ENCODE measurements at regions not wholly inside any gene's neighbourhood (a gene's known extent, or its start where the extent isn't known, plus 50 kb on each side); places are given as distances from the start of the nearest gene placed in this dataset.

- Mint-ChIP-seq H3K9me3 (peaks cover 6 to 13% of the 10 kb centered on the region in 2 donors), H3K4me1 (no peaks in the 10 kb centered on the region), H3K27ac (no peak overlapping the region), H3K27me3 (ENCODE audit: low read depth in 2 of 2) (no peaks in the 10 kb centered on the region), H3K36me3 (no peaks in the 10 kb centered on the region), H3K4me3 (no peak overlapping the region)
- Histone ChIP-seq H3K36me3 (ENCODE audit: control insufficient read depth, insufficient read depth, low read length) (no peaks in the 10 kb centered on the region), H3K9me3 (ENCODE audit: control insufficient read depth, insufficient read depth, low read length) (peaks cover 2% of the 10 kb centered on the region), H3K27me3 (ENCODE audit: control insufficient read depth, insufficient read depth, low read length) (no peaks in the 10 kb centered on the region), H3K4me3 (ENCODE audit: low read length) (no peak overlapping the region), H3K27ac (ENCODE audit: low read length) (no peak overlapping the region), H3K4me1 (ENCODE audit: control insufficient read depth, insufficient read depth, low read length) (no peaks in the 10 kb centered on the region)
- 80% methylated on average over 2 of the region's 2 CpGs for WGBS (ENCODE audit: insufficient coverage)
- intact Hi-C loops (cut with micrococcal nuclease): no loop called here
- TF ChIP-seq, protein P1, sequence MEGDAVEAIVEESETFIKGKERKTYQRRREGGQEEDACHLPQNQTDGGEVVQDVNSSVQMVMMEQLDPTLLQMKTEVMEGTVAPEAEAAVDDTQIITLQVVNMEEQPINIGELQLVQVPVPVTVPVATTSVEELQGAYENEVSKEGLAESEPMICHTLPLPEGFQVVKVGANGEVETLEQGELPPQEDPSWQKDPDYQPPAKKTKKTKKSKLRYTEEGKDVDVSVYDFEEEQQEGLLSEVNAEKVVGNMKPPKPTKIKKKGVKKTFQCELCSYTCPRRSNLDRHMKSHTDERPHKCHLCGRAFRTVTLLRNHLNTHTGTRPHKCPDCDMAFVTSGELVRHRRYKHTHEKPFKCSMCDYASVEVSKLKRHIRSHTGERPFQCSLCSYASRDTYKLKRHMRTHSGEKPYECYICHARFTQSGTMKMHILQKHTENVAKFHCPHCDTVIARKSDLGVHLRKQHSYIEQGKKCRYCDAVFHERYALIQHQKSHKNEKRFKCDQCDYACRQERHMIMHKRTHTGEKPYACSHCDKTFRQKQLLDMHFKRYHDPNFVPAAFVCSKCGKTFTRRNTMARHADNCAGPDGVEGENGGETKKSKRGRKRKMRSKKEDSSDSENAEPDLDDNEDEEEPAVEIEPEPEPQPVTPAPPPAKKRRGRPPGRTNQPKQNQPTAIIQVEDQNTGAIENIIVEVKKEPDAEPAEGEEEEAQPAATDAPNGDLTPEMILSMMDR (IDR thresholded peaks at IDR 0.05): no peak
- DNase-seq (no peak), ATAC-seq (no peak)
These were observed 218.2 kb upstream of the NUDT12 start for GRCh38 chr5:103780794-103781193.

DNA sequence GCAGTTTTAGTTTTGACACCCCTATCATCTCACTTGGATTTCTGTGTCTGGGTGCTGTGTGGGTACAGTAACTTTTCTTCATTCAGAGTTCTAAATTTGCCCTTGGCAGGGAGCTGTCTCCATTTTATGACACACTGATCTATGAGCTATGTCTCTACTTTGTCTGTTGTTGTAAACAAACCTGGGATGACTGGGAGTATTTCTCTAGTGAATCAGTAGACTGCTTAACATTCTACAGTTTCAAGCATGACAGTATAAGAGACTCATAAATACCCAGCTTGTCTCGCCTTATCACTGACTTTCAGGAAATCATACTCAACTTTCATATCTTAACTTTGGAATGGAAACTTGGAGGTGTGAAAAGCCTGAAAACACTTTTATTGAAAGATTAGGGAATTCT is 212.1 kb upstream of the NUDT12 start:
- Histone ChIP-seq H3K9me3 (ENCODE audit: control insufficient read depth, insufficient read depth, low read length) (peaks cover under 1% of the 10 kb centered on the region), H3K4me1 (ENCODE audit: control insufficient read depth, insufficient read depth, low read length) (no peaks in the 10 kb centered on the region), H3K4me3 (ENCODE audit: low read length) (no peak overlapping the region), H3K27ac (ENCODE audit: low read length) (no peak overlapping the region), H3K36me3 (ENCODE audit: control insufficient read depth, insufficient read depth, low read length) (no peaks in the 10 kb centered on the region), H3K27me3 (ENCODE audit: control insufficient read depth, insufficient read depth, low read length) (no peaks in the 10 kb centered on the region)
- no peak overlapping the region for H3K27ac Mint-ChIP-seq
- no CpG with 5 or more reads among the region's 1 CpG for WGBS (ENCODE audit: insufficient coverage)
- DNase-seq: no peak
- no peaks in the 10 kb centered on the region for H3K27me3 Mint-ChIP-seq (ENCODE audit: low read depth in 2 of 2)
- intact Hi-C loops (cut with micrococcal nuclease): no loop called here
- no peak overlapping the region for H3K4me3 Mint-ChIP-seq
- TF ChIP-seq, protein P1 (IDR thresholded peaks at IDR 0.05): no peak
- no peak for ATAC-seq
- H3K36me3 Mint-ChIP-seq: no peaks in the 10 kb centered on the region
- no peaks in the 10 kb centered on the region for H3K4me1 Mint-ChIP-seq
- H3K9me3 Mint-ChIP-seq: peaks cover 8% of the 10 kb centered on the region in 2 donors

DNA sequence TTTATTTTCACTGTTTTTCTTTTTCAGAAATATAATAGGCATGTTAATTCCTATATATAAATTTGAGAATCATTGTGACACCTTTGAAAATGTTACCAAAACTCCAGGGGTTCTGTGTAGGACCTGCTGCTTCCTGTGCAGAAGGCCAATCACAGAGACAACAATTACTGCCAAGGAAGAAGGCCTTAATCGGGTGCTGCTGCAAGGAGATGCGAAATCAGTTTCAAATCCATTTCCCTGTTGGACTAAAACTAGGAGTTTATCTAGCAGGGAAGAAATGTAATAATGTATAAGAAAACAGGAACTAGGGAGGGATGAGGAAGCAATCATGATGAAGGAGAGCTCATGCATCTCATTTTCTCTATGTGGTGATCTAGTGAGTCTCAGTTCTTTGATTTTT is 209.7 kb upstream of the NUDT12 start:
- Histone ChIP-seq H3K4me1 (ENCODE audit: control insufficient read depth, insufficient read depth, low read length) (no peaks in the 10 kb centered on the region), H3K36me3 (ENCODE audit: control insufficient read depth, insufficient read depth, low read length) (no peaks in the 10 kb centered on the region), H3K4me3 (ENCODE audit: low read length) (no peak overlapping the region), H3K27me3 (ENCODE audit: control insufficient read depth, insufficient read depth, low read length) (no peaks in the 10 kb centered on the region), H3K9me3 (ENCODE audit: control insufficient read depth, insufficient read depth, low read length) (no peaks in the 10 kb centered on the region), H3K27ac (ENCODE audit: low read length) (no peak overlapping the region)
- no peak overlapping the region for H3K27ac Mint-ChIP-seq
- no peak for DNase-seq
- no peaks in the 10 kb centered on the region for H3K27me3 Mint-ChIP-seq (ENCODE audit: low read depth in 2 of 2)
- H3K9me3 Mint-ChIP-seq: peaks cover 12 to 16% of the 10 kb centered on the region in 2 donors
- H3K4me3 Mint-ChIP-seq: no peak overlapping the region
- no peak for ATAC-seq
- no peaks in the 10 kb centered on the region for H3K36me3 Mint-ChIP-seq
- intact Hi-C loops (cut with micrococcal nuclease): no loop called here
- WGBS (ENCODE audit: insufficient coverage): 96% methylated on average over 2 of the region's 2 CpGs
- TF ChIP-seq, protein P1 (IDR thresholded peaks at IDR 0.05): no peak
- no peaks in the 10 kb centered on the region for H3K4me1 Mint-ChIP-seq

DNA sequence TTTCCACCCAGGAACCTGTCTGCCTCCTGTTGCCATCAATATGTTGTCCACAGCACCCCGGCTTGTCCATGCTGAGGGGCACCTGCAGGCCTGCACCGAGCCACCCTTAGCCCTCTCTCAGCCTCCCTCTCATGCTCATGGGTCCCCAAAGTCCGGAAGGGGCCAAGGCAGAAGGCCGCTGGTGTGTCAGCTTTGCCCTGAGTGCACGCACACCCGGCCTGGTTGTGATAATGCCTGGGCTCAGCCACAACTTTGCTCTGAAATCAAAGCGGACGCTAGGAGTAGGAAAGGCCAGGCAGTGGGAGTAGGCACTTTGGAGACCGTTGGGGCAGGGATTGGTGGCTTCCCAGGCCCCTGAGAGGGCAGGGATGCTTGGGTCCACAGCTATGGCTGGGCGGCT is 201.8 kb upstream of the NUDT12 start:
- no peaks in the 10 kb centered on the region for H3K27me3 Mint-ChIP-seq (ENCODE audit: low read depth in 2 of 2)
- WGBS (ENCODE audit: insufficient coverage): 82% methylated on average over 10 of the region's 10 CpGs
- no peaks in the 10 kb centered on the region for H3K9me3 ChIP-seq (ENCODE audit: control insufficient read depth, insufficient read depth, low read length)

More for the DNA sequence above, 201.8 kb upstream of the NUDT12 start:
- ATAC-seq: no peak
- H3K4me3 Mint-ChIP-seq: no peak overlapping the region
- intact Hi-C loops (cut with micrococcal nuclease): no loop called here
- Histone ChIP-seq H3K4me1 (ENCODE audit: control insufficient read depth, insufficient read depth, low read length) (no peaks in the 10 kb centered on the region), H3K27me3 (ENCODE audit: control insufficient read depth, insufficient read depth, low read length) (no peaks in the 10 kb centered on the region), H3K4me3 (ENCODE audit: low read length) (no peak overlapping the region), H3K36me3 (ENCODE audit: control insufficient read depth, insufficient read depth, low read length) (no peaks in the 10 kb centered on the region), H3K27ac (ENCODE audit: low read length) (no peak overlapping the region)
- H3K4me1 Mint-ChIP-seq: no peaks in the 10 kb centered on the region
- no peak overlapping the region for H3K27ac Mint-ChIP-seq
- no peak for DNase-seq
- no peaks in the 10 kb centered on the region for H3K36me3 Mint-ChIP-seq
- TF ChIP-seq, protein P1 (IDR thresholded peaks at IDR 0.05): no peak
- peaks cover 9 to 15% of the 10 kb centered on the region in 2 donors for H3K9me3 Mint-ChIP-seq

Data from natural killer cell (primary cell).